ENCODE measurements at regions not wholly inside any gene's neighbourhood (a gene's known extent, or its start where the extent isn't known, plus 50 kb on each side); places are given as distances from the start of the nearest gene placed in this dataset.
"Not testable (repeated sequence)": the region's sequence is repeated elsewhere in the genome, so short reads cannot be mapped to it uniquely, and the experiment has no call there.

GRCh38 chr3:174505266-174505665 lies 353.9 kb upstream of the NAALADL2 start:
- no peak for DNase-seq
- in situ Hi-C loops (cut with HindIII; ENCODE audit: low pct_ligation_motif_present, low pct_unique_long_range_greater_than_20kb, low sequenced_read_pairs), result no loop called here

DNA sequence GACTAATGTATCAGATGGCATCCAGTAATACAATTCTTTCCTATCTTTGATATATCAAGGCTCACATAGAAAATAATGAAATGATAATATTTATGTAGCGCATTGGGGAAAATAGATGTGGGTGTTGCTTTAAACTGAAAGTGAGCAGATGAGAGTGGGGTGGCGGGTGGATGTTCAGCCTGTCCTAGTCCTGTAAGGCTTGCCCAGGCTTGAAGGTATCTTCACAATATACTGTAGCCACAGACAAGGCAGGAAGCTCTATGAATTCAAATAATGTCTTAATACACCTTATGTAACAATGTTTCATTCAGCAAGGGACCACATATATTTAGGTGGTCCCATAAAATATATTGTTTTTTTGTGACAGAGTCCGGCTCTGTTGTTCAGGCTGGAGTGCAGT lies 334.9 kb upstream of the NAALADL2 start:
- in situ Hi-C loops (cut with HindIII; ENCODE audit: low pct_ligation_motif_present, low pct_unique_long_range_greater_than_20kb, low sequenced_read_pairs), result no loop called here
- DNase-seq, result no peak

DNA sequence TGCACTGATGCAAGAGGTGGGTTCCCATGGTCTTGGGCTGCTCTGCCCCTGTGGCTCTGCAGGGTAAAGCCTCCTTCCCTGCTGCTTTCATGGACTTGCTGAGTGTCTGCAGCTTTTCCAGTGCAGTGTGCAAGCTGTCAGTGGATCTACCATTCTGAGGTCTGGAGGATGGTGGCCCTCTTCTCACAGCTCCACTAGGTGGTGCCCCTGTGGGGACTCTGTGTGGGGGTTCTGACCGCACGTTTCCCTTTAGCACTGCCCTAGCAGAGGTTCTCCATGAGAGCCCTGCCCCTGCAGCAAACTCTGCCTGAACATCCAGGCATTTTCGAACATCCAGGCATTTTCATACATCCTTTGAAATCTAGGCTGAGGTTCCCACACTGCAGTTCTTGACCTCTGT lies 329.8 kb upstream of the NAALADL2 start:
- in situ Hi-C loops (cut with HindIII; ENCODE audit: low pct_ligation_motif_present, low pct_unique_long_range_greater_than_20kb, low sequenced_read_pairs), result no loop called here
- no peak for DNase-seq

- in situ Hi-C loops (cut with HindIII; ENCODE audit: low pct_ligation_motif_present, low pct_unique_long_range_greater_than_20kb, low sequenced_read_pairs), result no loop called here
These were observed 327.7 kb upstream of the NAALADL2 start for GRCh38 chr3:174531262-174531982.

GRCh38 chr3:174532216-174532615 lies 326.9 kb upstream of the NAALADL2 start:
- in situ Hi-C loops (cut with HindIII; ENCODE audit: low pct_ligation_motif_present, low pct_unique_long_range_greater_than_20kb, low sequenced_read_pairs), result no loop called here
- DNase-seq, result no peak

More at GRCh38 chr3:174531262-174531982, 327.7 kb upstream of the NAALADL2 start:
- DNase-seq, result no peak

- in situ Hi-C loops (cut with HindIII; ENCODE audit: low pct_ligation_motif_present, low pct_unique_long_range_greater_than_20kb, low sequenced_read_pairs), result no loop called here
- no peak for DNase-seq
These were observed 326.4 kb upstream of the NAALADL2 start for GRCh38 chr3:174532776-174533175.

DNA sequence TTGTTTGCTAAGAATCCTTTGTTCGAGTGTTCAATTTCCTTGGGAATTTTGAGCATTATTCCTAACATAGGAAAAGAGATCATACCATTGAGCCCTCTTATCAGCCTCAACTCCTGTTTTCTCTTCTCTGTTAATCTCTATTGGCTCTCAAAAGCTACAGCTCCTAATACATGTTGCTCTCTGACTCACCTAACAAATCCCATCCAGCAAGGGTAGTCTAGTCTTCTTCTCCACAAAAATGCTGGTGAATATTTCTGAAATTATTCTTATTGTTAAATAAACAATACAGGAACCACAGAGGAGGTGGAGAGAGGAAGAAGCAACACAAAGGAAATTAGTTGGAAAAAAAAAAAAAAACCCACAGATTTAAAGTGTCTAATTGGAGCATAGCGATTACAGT lies 325.8 kb upstream of the NAALADL2 start:
- in situ Hi-C loops (cut with HindIII; ENCODE audit: low pct_ligation_motif_present, low pct_unique_long_range_greater_than_20kb, low sequenced_read_pairs), result no loop called here
- no peak for DNase-seq

DNA sequence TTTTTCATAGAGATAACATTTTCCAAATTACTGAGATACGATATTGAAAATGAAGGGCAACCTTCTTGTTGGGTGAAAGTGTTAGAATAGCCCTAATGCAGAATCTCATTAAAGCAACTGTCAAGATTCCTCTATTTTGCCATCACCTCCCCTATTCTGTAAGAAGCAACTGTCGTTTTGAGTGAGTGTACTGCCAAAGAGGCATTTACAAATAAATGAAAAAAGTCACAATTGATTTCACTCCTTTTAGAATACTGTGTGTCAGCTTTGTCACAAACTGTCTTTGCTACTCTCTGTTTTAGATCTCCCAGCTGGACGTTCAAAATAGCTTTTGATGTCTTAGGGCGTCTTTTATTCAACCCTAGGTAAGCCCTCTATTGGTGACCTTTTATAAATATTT lies 322.8 kb upstream of the NAALADL2 start:
- in situ Hi-C loops (cut with HindIII; ENCODE audit: low pct_ligation_motif_present, low pct_unique_long_range_greater_than_20kb, low sequenced_read_pairs), result no loop called here
- DNase-seq, result no peak

- in situ Hi-C loops (cut with HindIII; ENCODE audit: low pct_ligation_motif_present, low pct_unique_long_range_greater_than_20kb, low sequenced_read_pairs), result no loop called here
- DNase-seq, result no peak
These were observed 321.0 kb upstream of the NAALADL2 start for GRCh38 chr3:174538151-174538550.

DNA sequence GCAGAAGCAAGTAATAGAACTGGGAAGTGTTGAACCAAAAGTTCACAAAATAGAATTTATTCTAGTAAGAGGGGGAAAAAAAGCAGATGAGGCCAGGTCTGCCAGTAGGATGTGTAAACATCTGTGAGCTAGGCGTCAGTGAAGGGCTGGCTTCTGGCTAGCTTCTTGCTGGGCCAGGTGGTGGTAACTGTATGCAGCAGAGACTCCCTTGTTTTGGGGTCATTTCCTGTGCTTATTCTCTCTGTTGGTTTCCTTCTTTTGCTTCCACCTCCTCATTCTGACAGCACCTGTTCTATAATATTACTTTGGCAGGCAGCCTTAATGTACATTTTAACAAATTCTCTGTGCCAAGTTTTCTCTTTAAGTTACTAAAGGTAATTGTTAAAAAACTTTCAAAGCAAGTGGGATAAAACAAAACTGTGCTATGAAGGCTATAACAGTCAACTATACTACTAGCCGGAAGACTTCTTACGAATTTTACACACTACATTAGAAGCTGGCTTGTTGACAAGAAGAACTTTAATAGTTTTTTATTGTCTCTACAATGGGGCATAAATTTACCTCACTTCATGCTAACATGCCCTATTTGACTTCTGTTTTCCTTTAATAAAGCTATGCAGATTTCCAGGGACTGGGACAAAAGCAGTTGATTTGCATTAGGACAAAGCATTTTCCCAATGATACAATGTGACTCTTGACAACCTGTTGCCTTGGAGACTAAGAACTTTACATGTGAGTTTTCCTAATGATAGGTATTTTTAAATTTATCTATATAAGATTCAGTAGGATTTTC lies 318.8 kb upstream of the NAALADL2 start:
- no peak for DNase-seq
- in situ Hi-C loops (cut with HindIII; ENCODE audit: low pct_ligation_motif_present, low pct_unique_long_range_greater_than_20kb, low sequenced_read_pairs), result no loop called here

DNA sequence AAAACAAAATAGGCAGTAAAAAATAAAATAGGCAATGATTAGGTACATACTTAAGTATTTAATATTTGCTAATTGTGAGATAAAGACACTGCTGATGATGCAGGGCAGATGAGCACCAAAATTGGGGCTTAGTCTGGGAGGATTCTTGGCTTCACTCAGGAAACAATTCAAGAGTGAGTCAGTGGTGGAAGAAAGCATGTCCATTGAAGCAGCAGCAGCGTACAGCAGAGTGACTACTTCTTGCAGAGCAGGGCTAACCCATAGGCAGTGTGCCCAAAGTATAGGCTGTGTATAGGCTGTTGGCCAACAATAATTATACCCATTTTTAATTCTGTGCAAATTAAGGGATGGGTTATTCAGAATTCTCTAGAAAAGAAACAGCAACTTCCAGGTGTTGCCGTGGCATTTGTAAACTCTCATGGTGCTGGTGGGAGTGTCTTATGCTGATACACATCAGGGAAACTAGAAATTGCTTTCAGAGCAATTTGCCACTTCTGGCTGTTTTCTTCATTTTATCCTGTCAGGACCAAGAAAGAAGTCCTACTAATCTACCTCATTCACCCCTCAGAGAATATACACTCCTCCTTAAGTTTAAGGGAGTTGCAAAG lies 317.3 kb upstream of the NAALADL2 start:
- in situ Hi-C loops (cut with HindIII; ENCODE audit: low pct_ligation_motif_present, low pct_unique_long_range_greater_than_20kb, low sequenced_read_pairs), result no loop called here
- no peak for DNase-seq

GRCh38 chr3:174547801-174548435 lies 311.2 kb upstream of the NAALADL2 start:
- no peak for DNase-seq
- in situ Hi-C loops (cut with HindIII; ENCODE audit: low pct_ligation_motif_present, low pct_unique_long_range_greater_than_20kb, low sequenced_read_pairs), result no loop called here

DNA sequence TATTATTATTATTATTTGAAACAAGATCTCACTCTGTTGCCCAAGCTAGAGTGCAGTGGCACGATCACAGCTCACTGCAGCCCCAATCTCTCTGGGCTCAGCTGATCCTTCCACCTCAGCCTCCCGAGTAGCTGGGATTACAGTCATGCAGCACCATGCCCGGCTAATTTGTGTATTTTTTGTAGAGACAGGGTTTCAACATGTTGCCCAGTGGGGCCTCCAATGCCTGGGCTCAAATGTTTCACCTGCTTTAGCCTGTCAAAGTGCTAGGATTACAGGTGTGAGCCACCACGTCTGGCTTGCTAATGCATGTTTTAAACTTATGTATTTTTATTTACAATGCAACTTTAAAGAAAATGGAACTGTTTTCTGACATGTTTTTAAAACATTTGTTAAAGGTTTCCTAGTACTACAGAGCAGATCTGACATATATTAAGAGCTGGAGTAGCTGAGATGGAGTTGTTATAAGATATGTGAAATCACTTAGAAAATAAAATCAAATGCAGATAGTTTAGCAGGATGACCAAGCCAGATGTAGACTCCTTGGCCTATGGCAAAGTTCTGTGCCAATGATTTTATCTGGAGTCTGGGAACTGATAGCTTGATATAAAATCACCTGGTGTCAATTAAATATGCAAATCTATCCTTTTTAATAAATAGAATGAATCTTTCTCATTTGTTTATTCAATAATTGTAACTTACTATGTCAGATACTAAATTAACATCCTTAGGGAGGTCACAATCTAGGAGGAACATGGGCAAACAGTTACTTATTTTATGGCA lies 310.1 kb upstream of the NAALADL2 start:
- in situ Hi-C loops (cut with HindIII; ENCODE audit: low pct_ligation_motif_present, low pct_unique_long_range_greater_than_20kb, low sequenced_read_pairs), result no loop called here
- DNase-seq, result no peak

DNA sequence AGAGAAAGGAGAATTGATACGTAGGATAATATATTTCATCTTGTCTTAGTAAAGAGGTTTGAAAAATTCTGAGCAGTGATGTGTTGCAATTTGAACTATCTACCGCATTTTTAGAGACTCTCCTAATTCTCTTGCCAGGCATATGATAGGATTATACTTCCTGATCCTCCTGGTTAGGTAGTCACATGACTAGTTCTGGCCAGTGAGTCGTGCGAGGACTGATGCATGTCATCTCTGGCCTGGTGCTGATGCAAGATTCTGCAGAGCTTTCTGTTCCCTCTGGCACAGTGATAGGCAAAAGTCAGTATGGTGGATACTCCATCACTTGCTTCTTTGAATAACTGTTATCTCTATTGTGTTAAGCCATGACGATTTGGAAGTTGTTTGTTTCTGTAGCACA lies 277.6 kb upstream of the NAALADL2 start:
- in situ Hi-C loops (cut with HindIII; ENCODE audit: low pct_ligation_motif_present, low pct_unique_long_range_greater_than_20kb, low sequenced_read_pairs), result no loop called here
- no peak for DNase-seq

- DNase-seq, result no peak
- in situ Hi-C loops (cut with HindIII; ENCODE audit: low pct_ligation_motif_present, low pct_unique_long_range_greater_than_20kb, low sequenced_read_pairs), result no loop called here
These were observed 275.7 kb upstream of the NAALADL2 start for GRCh38 chr3:174583396-174583795.

DNA sequence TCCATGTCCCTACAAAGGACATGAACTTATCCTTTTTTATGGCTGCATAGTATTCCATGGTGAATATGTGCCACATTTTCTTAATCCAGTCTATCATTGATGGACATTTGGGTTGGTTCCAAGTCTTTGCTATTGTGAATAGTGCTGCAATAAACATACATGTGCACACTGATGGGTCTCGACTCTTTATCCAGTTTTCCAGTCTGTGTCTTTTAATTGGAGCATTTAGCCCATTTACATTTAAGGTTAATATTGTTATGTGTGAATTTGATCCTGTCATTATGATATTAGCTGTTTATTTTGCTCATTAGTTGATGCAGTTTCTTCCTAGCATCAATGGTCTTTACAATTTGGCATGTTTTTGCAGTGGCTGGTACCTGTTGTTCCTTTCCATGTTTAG lies 272.0 kb upstream of the NAALADL2 start:
- DNase-seq; in situ Hi-C loops (cut with HindIII; ENCODE audit: low pct_ligation_motif_present, low pct_unique_long_range_greater_than_20kb, low sequenced_read_pairs): not testable (repeated sequence)

DNA sequence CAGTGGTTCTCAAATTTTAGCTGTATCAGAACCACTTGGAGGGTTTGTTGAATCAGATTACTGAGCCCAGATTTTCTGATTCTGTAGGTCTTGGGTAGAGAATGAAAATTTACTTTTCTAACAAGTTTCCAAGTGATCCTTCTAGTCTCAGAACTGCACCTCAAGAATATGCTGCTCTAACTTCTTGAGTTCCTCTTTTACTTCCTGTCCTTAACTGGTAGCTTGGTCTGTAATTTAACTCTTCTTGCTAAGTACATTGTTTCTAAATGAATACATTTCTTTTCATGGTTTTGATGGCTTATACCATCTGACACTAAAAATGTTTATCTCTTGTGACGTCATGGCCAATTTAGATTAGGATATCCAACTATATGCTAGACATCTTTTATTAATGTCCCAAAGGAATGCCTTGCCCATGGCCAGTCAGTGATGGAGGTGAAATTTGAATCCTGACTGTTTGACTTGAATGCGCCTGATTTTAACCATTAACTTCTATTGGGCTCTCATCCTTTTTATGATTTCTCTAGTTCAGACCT lies 262.6 kb upstream of the NAALADL2 start:
- in situ Hi-C loops (cut with HindIII; ENCODE audit: low pct_ligation_motif_present, low pct_unique_long_range_greater_than_20kb, low sequenced_read_pairs), result no loop called here
- no peak for DNase-seq

DNA sequence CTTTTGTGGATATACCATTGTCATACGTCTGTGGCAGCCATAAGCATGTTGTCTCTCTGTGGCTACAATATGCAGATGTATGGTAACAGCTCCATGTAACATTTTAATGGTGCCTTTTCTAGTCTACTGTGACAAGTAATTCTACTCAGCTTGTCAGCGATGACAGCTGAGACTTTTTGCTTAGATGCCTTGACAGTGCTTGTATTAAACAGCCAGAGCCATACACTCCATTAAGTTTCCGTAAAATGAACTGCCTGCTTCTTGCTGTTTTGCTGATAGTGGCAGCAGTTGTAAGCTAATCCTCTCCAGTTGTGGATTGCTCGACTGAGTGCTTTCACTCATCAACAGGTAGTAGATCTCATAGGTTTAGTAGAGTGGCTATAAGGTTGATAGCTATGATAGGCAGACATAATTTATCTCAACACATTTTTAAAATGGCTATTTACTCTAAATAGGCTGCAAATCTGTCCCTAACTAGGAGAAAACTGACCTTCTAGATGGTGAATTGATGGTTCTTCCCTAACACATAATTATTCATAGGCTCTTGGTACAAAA lies 260.2 kb upstream of the NAALADL2 start:
- in situ Hi-C loops (cut with HindIII; ENCODE audit: low pct_ligation_motif_present, low pct_unique_long_range_greater_than_20kb, low sequenced_read_pairs), result no loop called here
- no peak for DNase-seq
